SK-N-SH (cell line): ENCODE measurements at regions not wholly inside any gene's neighbourhood (a gene's known extent, or its start where the extent isn't known, plus 50 kb on each side); places are given as distances from the start of the nearest gene placed in this dataset.

ENCODE experiments used
- CTCF ChIA-PET: fragments of 300-600, 350-600 bp; formaldehyde crosslinking; extraction: SDS; loops from one replicate; lab custom pipeline; 2021; lab: Yijun Ruan, JAX
- POLR2A ChIA-PET: fragments of 350-600 bp; sonication (Branson Sonifier 250); formaldehyde crosslinking; extraction: SDS; loops from one replicate; lab custom pipeline; 2020; ENCODE audit warnings: antibody characterized with exemption, inconsistent platforms; lab: Yijun Ruan, JAX
- DNase-seq: peaks from one replicate; pipeline ENCODE4 v3.0.0; 2012
- H2AFZ ChIP-seq: fragments of 200-600 bp; sonication (generic); 2 replicates; pipeline ENCODE4 v1.8.1; 2016; ENCODE audit warnings: antibody characterized with exemption, mild to moderate bottlenecking, low read depth
- H3F3A ChIP-seq: fragments of 200-600 bp; sonication (generic); replicated peaks from 2 replicates; pipeline ENCODE3; 2016; ENCODE audit warnings: antibody characterized with exemption, mild to moderate bottlenecking; ENCODE audit not compliant: insufficient read depth
- H3K27ac ChIP-seq, 2 experiments: fragments of 200-500 bp in 1 of 2; fragments of 200-600 bp in 1 of 2; sonication (Bioruptor generic) in 1 of 2; sonication (generic), shearing (Covaris generic) in 1 of 2; 2 replicates each; pipeline versions ENCODE4 v1.5.1 to v1.6.1; 2014 to 2016; ENCODE audit warnings: low read depth in 2 of 2, inconsistent platforms in 1 of 2, low read length in 1 of 2, mild to moderate bottlenecking in 1 of 2, mixed read lengths in 1 of 2
- H3K27me3 ChIP-seq: fragments of 200-600 bp; sonication (generic), shearing (Covaris generic); 2 replicates; pipeline ENCODE4 v1.6.1; 2016; ENCODE audit warnings: mixed run types; ENCODE audit not compliant: insufficient read depth
- H3K36me3 ChIP-seq, 2 experiments: fragments of 200-500 bp in 1 of 2; fragments of 200-600 bp in 1 of 2; sonication (Bioruptor generic) in 1 of 2; sonication (generic) in 1 of 2; replicated peaks in 1 of 2; 2 replicates each; pipeline versions ENCODE3 to v1.5.1; 2014 to 2016; ENCODE audit warnings: low read length in 1 of 2, mild to moderate bottlenecking in 1 of 2; ENCODE audit not compliant: insufficient read depth in 2 of 2, control insufficient read depth in 1 of 2
- H3K4me1 ChIP-seq, 2 experiments: fragments of 200-500 bp in 1 of 2; fragments of 200-600 bp in 1 of 2; sonication (Bioruptor generic) in 1 of 2; sonication (generic), shearing (Covaris generic) in 1 of 2; 2 replicates each; pipeline versions ENCODE4 v1.5.1 to v1.6.1; 2014 to 2016; ENCODE audit warnings: low read depth in 1 of 2, low read length in 1 of 2, mixed run types in 1 of 2; ENCODE audit not compliant: insufficient read depth in 2 of 2, control insufficient read depth in 1 of 2
- H3K4me2 ChIP-seq: fragments of 200-600 bp; sonication (generic), shearing (Covaris generic); 2 replicates; pipeline ENCODE4 v1.6.1; 2017; ENCODE audit warnings: mixed run types
- H3K4me3 ChIP-seq, 2 experiments: fragments of 200-500 bp in 1 of 2; fragments of 200-600 bp in 1 of 2; sonication (Bioruptor generic) in 1 of 2; sonication (generic), shearing (Covaris generic) in 1 of 2; 2 replicates each; pipeline versions ENCODE4 v1.5.1 to v1.8.1; 2014 to 2016; ENCODE audit warnings: low read depth in 2 of 2, inconsistent platforms in 1 of 2, low read length in 1 of 2, mild to moderate bottlenecking in 1 of 2, mixed read lengths in 1 of 2, moderate library complexity in 1 of 2
- H3K79me2 ChIP-seq: fragments of 200-600 bp; sonication (generic); 2 replicates; pipeline ENCODE4 v1.8.1; 2017; ENCODE audit warnings: mild to moderate bottlenecking; ENCODE audit not compliant: insufficient read depth
- H3K9ac ChIP-seq: fragments of 200-600 bp; sonication (generic); 2 replicates; pipeline ENCODE4 v1.6.1; 2017; ENCODE audit warnings: mixed run types
- H3K9me2 ChIP-seq: fragments of 200-600 bp; sonication (generic); 2 replicates; pipeline ENCODE4 v1.6.1; 2017; ENCODE audit warnings: mixed run types
- H3K9me3 ChIP-seq: fragments of 200-600 bp; sonication (generic); 2 replicates; pipeline ENCODE4 v1.6.1; 2017; ENCODE audit warnings: mixed run types, mild to moderate bottlenecking, moderate library complexity
- H4K20me1 ChIP-seq: fragments of 200-600 bp; sonication (generic); 2 replicates; pipeline ENCODE4 v1.6.1; 2017; ENCODE audit warnings: mild to moderate bottlenecking, mixed run types; ENCODE audit not compliant: insufficient read depth
- CTCF ChIP-seq: fragments of 200-600 bp; sonication (generic); IDR thresholded peaks from 2 replicates; pipeline ENCODE4 v1.6.1; 2017; ENCODE audit warnings: antibody characterized with exemption, mild to moderate bottlenecking, moderate library complexity
- EP300 ChIP-seq, 2 experiments: IDR thresholded peaks; 2 replicates each; pipeline versions ENCODE4 v1.4.0 to v1.6.1; 2012; ENCODE audit warnings: borderline replicate concordance in 1 of 2, low read depth in 1 of 2, low read length in 1 of 2
- EZH2phosphoT487 ChIP-seq: fragments of 200-600 bp; sonication (generic); IDR thresholded peaks from 2 replicates; pipeline ENCODE4 v1.6.1; 2017; ENCODE audit warnings: low read depth, mixed run types, mild to moderate bottlenecking, antibody characterized with exemption, moderate library complexity, borderline replicate concordance
- FOSL2 ChIP-seq: IDR thresholded peaks from 2 replicates; pipeline ENCODE4 v1.4.0; 2012; ENCODE audit warnings: low read depth, mild to moderate bottlenecking, moderate library complexity, borderline replicate concordance
- GATA2 ChIP-seq: sonication (generic); formaldehyde crosslinking; IDR thresholded peaks from 2 replicates; pipeline ENCODE4 v1.5.0; 2020; ENCODE audit warnings: mild to moderate bottlenecking, missing genetic modification reagents
- JUND ChIP-seq: IDR thresholded peaks from 2 replicates; pipeline ENCODE4 v1.4.0; 2012
- MXI1 ChIP-seq: IDR thresholded peaks from 2 replicates; pipeline ENCODE4 v1.6.1; 2012; ENCODE audit warnings: mild to moderate bottlenecking, low read depth, low read length, improper control_type of control experiment
- PBX3 ChIP-seq: IDR thresholded peaks from 2 replicates; pipeline ENCODE4; 2012
- RCOR1 ChIP-seq: fragments of 150-350 bp; IDR thresholded peaks from 2 replicates; pipeline ENCODE4 v1.6.1; 2017; ENCODE audit warnings: antibody characterized with exemption, low read length
- REST ChIP-seq: IDR thresholded peaks from 2 replicates; pipeline ENCODE4 v1.6.1; 2012; ENCODE audit warnings: mild to moderate bottlenecking, low read depth, low read length, moderate library complexity
- RXRA ChIP-seq: IDR thresholded peaks from 2 replicates; pipeline ENCODE4 v1.4.0; 2012; ENCODE audit warnings: low read depth, mild to moderate bottlenecking, borderline replicate concordance
- TCF12 ChIP-seq: IDR thresholded peaks from 2 replicates; pipeline ENCODE4 v1.4.0; 2012
- USF1 ChIP-seq: IDR thresholded peaks from 2 replicates; pipeline ENCODE4 v1.4.0; 2012; ENCODE audit warnings: low read depth, borderline replicate concordance
- WGBS: methylation state at CpG from one replicate; pipeline ENCODE4 v1.1.6; 2017; ENCODE audit warnings: low lambda C conversion rate; 5-methylcytosine and 5-hydroxymethylcytosine counted together

GRCh38 chr4:72975488-72975784, 94.1 kb downstream of the COX18 start:
- Histone ChIP-seq H3K9me2 (no peaks in the 10 kb centered on the region), H4K20me1 (no peaks in the 10 kb centered on the region), H3K4me2 (peak overlapping the region; percentile 50; the same call in 1 of the 2 replicates), H3K79me2 (no peaks in the 10 kb centered on the region), H2AFZ (peak overlapping the region; percentile 25; the same call in 1 of the 2 replicates), H3K4me3 (no peak overlapping the region), H3K9me3 (no peaks in the 10 kb centered on the region), H3K4me1 (peaks cover 0 to 31% of the 10 kb centered on the region in 2 experiments; a peak in 3 of 4 replicates), H3K36me3 (no peaks in the 10 kb centered on the region), H3F3A (peaks cover 43% of the 10 kb centered on the region), H3K27ac (peak overlapping the region; percentile 60 to 76; a peak in 3 of 4 replicates), H3K9ac (no peak overlapping the region; the same call in 1 of the 2 replicates), H3K27me3 (no peaks in the 10 kb centered on the region)
- no peak for DNase-seq
- ChIA-PET POLR2A (no interaction called here), CTCF (interaction anchor here (0.6 kb wide), 1 partner anchor 450 kb away, joined by 5 read pairs; no protein-coding TSS in a partner anchor)
- no peak for TF ChIP-seq EP300 (IDR thresholded peaks at IDR 0.05; ENCODE audit: borderline replicate concordance in 1 of 2, low read depth in 1 of 2, low read length in 1 of 2)
- no peak for TF ChIP-seq USF1
- TF ChIP-seq JUND, result no peak
- TF ChIP-seq RCOR1, result no peak
- no peak for TF ChIP-seq CTCF
- TF ChIP-seq GATA2 (CRISPR knock-in tag), result no peak
- peak; percentile 36; the same call in 1 of the 2 replicates for TF ChIP-seq TCF12
- TF ChIP-seq, all 33 proteins: peak for 1

GRCh38 chr4:72974694-72975487, 94.6 kb downstream of the COX18 start:
- H3K4me2 ChIP-seq, result peak overlapping the region; percentile 50; the same call in 1 of the 2 replicates
- no peaks in the 10 kb centered on the region for H3K9me2 ChIP-seq
- ChIA-PET CTCF (interaction anchor here (0.6 kb wide), 1 partner anchor 451 kb away, joined by 5 read pairs; no protein-coding TSS in a partner anchor), POLR2A (no interaction called here)
- no peak overlapping the region; the same call in 1 of the 2 replicates for H3K9ac ChIP-seq
- peaks cover 45% of the 10 kb centered on the region for H3F3A ChIP-seq
- no peaks in the 10 kb centered on the region for H3K36me3 ChIP-seq
- no peaks in the 10 kb centered on the region for H3K79me2 ChIP-seq
- H3K9me3 ChIP-seq, result no peaks in the 10 kb centered on the region
- no peak overlapping the region for H3K4me3 ChIP-seq
- no peak for TF ChIP-seq MXI1
- TF ChIP-seq RXRA, result peak; percentile 49; the same call in 1 of the 2 replicates
- TF ChIP-seq REST, result no peak
- TF ChIP-seq EZH2phosphoT487, result no peak
- peak; percentile 32; the same call in 1 of the 2 replicates for TF ChIP-seq PBX3
- peak; percentile 49; the same call in 1 of the 2 replicates for TF ChIP-seq FOSL2
- peak; percentile 33; the same call in 1 of the 2 replicates for TF ChIP-seq TCF12
- H3K27me3 ChIP-seq, result no peaks in the 10 kb centered on the region
- peaks cover 0 to 36% of the 10 kb centered on the region in 2 experiments; a peak in 3 of 4 replicates for H3K4me1 ChIP-seq
- WGBS, result 38% methylated on average over 8 of the region's 8 CpGs
- H4K20me1 ChIP-seq, result no peaks in the 10 kb centered on the region
- no peak for DNase-seq
- H2AFZ ChIP-seq, result peak overlapping the region; percentile 58
- peak overlapping the region; percentile 60 to 76; a peak in 3 of 4 replicates for H3K27ac ChIP-seq
